Neural cell (in vitro differentiated cells): ENCODE measurements at regions not wholly inside any gene's neighbourhood (a gene's known extent, or its start where the extent isn't known, plus 50 kb on each side); places are given as distances from the start of the nearest gene placed in this dataset.
"Not testable (repeated sequence)": the region's sequence is repeated elsewhere in the genome, so short reads cannot be mapped to it uniquely, and the experiment has no call there.

Experiments used
- H2AFZ ChIP-seq: fragments of 200-600, 300-800 bp; sonication (generic), shearing (Covaris generic); 2 replicates; pipeline ENCODE4 v1.6.0; 2014; ENCODE audit warnings: low read depth, mild to moderate bottlenecking, antibody characterized with exemption, low read length, moderate library complexity
- H3F3A ChIP-seq: fragments of 200-600 bp; shearing (Covaris generic); 2 replicates; pipeline ENCODE4 v1.6.1; 2016; ENCODE audit warnings: mild to moderate bottlenecking, moderate library complexity, mixed read lengths, antibody characterized with exemption, low read length; ENCODE audit not compliant: insufficient read depth, poor library complexity, severe bottlenecking
- H3K27ac ChIP-seq: fragments of 200-600, 300-800 bp; sonication (generic), shearing (Covaris generic); 2 replicates; pipeline ENCODE4 v1.5.1; 2014; ENCODE audit warnings: mild to moderate bottlenecking, low read length, moderate library complexity
- H3K27me3 ChIP-seq: fragments of 300-800, 200-600 bp; sonication (generic), shearing (Covaris generic); 2 replicates; pipeline ENCODE4 v1.6.0; 2014; ENCODE audit warnings: mild to moderate bottlenecking, low read depth, low read length, moderate library complexity; ENCODE audit not compliant: insufficient read depth
- H3K36me3 ChIP-seq: fragments of 300-800, 200-600 bp; sonication (generic), shearing (Covaris generic); 2 replicates; pipeline ENCODE4 v1.5.1; 2014; ENCODE audit warnings: mild to moderate bottlenecking, antibody characterized with exemption, low read length, moderate library complexity; ENCODE audit not compliant: insufficient read depth
- H3K4me2 ChIP-seq: fragments of 300-800, 200-600 bp; sonication (generic), shearing (Covaris generic); 2 replicates; pipeline ENCODE4 v1.6.0; 2014; ENCODE audit warnings: mild to moderate bottlenecking, low read length
- H3K4me3 ChIP-seq: fragments of 300-800, 200-600 bp; sonication (generic), shearing (Covaris generic); 2 replicates; pipeline ENCODE4 v1.5.1; 2014; ENCODE audit warnings: mild to moderate bottlenecking, low read length, moderate library complexity
- H3K79me2 ChIP-seq: fragments of 200-600 bp; shearing (Covaris generic); replicated peaks from 2 replicates; pipeline ENCODE4 v1.6.0; 2014; ENCODE audit warnings: mild to moderate bottlenecking, low read length, moderate library complexity; ENCODE audit not compliant: insufficient read depth
- H3K9ac ChIP-seq: fragments of 300-800, 200-600 bp; sonication (generic), shearing (Covaris generic); 2 replicates; pipeline ENCODE4 v1.6.1; 2016; ENCODE audit warnings: mild to moderate bottlenecking, low read length, mixed read lengths
- H3K9me2 ChIP-seq: fragments of 200-600 bp; shearing (Covaris generic); 2 replicates; pipeline ENCODE4 v1.6.1; 2016; ENCODE audit warnings: mild to moderate bottlenecking, low read length, mixed read lengths; ENCODE audit not compliant: insufficient read depth
- H3K9me3 ChIP-seq: fragments of 200-600, 300-800 bp; sonication (generic), shearing (Covaris generic); 2 replicates; pipeline ENCODE4 v1.6.1; 2016; ENCODE audit warnings: mild to moderate bottlenecking, mixed run types, low read length, moderate library complexity, mixed read lengths
- H4K20me1 ChIP-seq: fragments of 200-600 bp; shearing (Covaris generic); 2 replicates; pipeline ENCODE4 v1.6.1; 2016; ENCODE audit warnings: mild to moderate bottlenecking, mixed run types; ENCODE audit not compliant: insufficient read depth
- EP300 ChIP-seq: fragments of 450-650 bp; conservative IDR thresholded peaks from 2 replicates; pipeline ENCODE4 v1.6.1; 2014; ENCODE audit warnings: antibody characterized with exemption, mild to moderate bottlenecking, moderate library complexity; ENCODE audit not compliant: poor library complexity, severe bottlenecking
- EZH2 ChIP-seq: fragments of 200-600, 300-800 bp; shearing (Covaris generic), sonication (generic); IDR thresholded peaks from 2 replicates; pipeline ENCODE4 v1.6.1; 2014; ENCODE audit warnings: antibody characterized with exemption, low read length, borderline replicate concordance, mild to moderate bottlenecking; ENCODE audit not compliant: insufficient read depth, poor library complexity, severe bottlenecking
- MXI1 ChIP-seq: fragments of 450-650 bp; conservative IDR thresholded peaks from 2 replicates; pipeline ENCODE4 v1.6.1; 2014; ENCODE audit warnings: antibody characterized with exemption, mild to moderate bottlenecking; ENCODE audit not compliant: poor library complexity, severe bottlenecking
- POLR2AphosphoS5 ChIP-seq: IDR thresholded peaks from 2 replicates; pipeline ENCODE4 v1.6.1; 2012
- RAD21 ChIP-seq: fragments of 450-650 bp; conservative IDR thresholded peaks from 2 replicates; pipeline ENCODE4 v1.6.1; 2014; ENCODE audit warnings: antibody characterized with exemption, mild to moderate bottlenecking, moderate library complexity
- SMC3 ChIP-seq: fragments of 450-650 bp; conservative IDR thresholded peaks from 2 replicates; pipeline ENCODE4 v1.6.1; 2014; ENCODE audit warnings: antibody characterized with exemption, mild to moderate bottlenecking, moderate library complexity; ENCODE audit not compliant: poor library complexity
- TAF1 ChIP-seq: IDR thresholded peaks from 2 replicates; pipeline ENCODE4 v1.6.1; 2012; ENCODE audit warnings: low read depth
- TF ChIP-seq, protein P1 (sequence below): fragments of 450-650 bp; IDR thresholded peaks from 2 replicates; pipeline ENCODE4 v1.5.1; 2014; ENCODE audit warnings: antibody characterized with exemption, mild to moderate bottlenecking, moderate library complexity; ENCODE audit not compliant: poor library complexity, severe bottlenecking
- TF ChIP-seq, protein P2 (sequence below): IDR thresholded peaks from 2 replicates; pipeline ENCODE4 v1.6.1; 2012; ENCODE audit warnings: borderline replicate concordance

DNA sequence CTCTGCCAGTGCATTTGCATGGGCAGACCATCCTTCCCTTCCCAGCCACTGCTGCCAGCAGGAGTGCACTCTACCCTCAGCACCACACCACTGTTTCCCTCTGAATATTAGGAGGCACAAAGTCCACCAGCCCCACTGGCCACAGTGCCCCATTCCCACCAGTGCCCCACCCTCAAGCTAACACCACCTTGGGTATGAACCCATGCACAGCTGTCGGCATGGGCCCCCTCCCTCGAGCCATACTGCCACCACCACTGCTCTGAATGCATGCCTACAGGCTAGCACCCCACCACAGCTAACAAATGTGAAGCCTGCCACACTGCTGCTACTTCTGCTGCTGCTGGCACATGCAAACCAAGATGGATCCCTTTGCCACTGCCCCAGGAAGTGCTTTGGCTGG is 810.4 kb downstream of the TRAM1L1 start:
- Histone ChIP-seq H3K9ac (no peak overlapping the region), H3K4me3 (no peak overlapping the region), H3K36me3 (no peaks in the 10 kb centered on the region), H2AFZ (no peak overlapping the region), H3K79me2 (no peaks in the 10 kb centered on the region), H3F3A (no peaks in the 10 kb centered on the region), H3K27me3 (no peaks in the 10 kb centered on the region), H3K4me2 (no peak overlapping the region), H3K27ac (no peak overlapping the region), H3K9me3 (peaks cover 5% of the 10 kb centered on the region), H3K9me2 (no peaks in the 10 kb centered on the region), H4K20me1 (no peaks in the 10 kb centered on the region)
- TF ChIP-seq EP300: no peak
- TF ChIP-seq, protein P1, sequence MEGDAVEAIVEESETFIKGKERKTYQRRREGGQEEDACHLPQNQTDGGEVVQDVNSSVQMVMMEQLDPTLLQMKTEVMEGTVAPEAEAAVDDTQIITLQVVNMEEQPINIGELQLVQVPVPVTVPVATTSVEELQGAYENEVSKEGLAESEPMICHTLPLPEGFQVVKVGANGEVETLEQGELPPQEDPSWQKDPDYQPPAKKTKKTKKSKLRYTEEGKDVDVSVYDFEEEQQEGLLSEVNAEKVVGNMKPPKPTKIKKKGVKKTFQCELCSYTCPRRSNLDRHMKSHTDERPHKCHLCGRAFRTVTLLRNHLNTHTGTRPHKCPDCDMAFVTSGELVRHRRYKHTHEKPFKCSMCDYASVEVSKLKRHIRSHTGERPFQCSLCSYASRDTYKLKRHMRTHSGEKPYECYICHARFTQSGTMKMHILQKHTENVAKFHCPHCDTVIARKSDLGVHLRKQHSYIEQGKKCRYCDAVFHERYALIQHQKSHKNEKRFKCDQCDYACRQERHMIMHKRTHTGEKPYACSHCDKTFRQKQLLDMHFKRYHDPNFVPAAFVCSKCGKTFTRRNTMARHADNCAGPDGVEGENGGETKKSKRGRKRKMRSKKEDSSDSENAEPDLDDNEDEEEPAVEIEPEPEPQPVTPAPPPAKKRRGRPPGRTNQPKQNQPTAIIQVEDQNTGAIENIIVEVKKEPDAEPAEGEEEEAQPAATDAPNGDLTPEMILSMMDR: no peak
- TF ChIP-seq, protein P2, sequence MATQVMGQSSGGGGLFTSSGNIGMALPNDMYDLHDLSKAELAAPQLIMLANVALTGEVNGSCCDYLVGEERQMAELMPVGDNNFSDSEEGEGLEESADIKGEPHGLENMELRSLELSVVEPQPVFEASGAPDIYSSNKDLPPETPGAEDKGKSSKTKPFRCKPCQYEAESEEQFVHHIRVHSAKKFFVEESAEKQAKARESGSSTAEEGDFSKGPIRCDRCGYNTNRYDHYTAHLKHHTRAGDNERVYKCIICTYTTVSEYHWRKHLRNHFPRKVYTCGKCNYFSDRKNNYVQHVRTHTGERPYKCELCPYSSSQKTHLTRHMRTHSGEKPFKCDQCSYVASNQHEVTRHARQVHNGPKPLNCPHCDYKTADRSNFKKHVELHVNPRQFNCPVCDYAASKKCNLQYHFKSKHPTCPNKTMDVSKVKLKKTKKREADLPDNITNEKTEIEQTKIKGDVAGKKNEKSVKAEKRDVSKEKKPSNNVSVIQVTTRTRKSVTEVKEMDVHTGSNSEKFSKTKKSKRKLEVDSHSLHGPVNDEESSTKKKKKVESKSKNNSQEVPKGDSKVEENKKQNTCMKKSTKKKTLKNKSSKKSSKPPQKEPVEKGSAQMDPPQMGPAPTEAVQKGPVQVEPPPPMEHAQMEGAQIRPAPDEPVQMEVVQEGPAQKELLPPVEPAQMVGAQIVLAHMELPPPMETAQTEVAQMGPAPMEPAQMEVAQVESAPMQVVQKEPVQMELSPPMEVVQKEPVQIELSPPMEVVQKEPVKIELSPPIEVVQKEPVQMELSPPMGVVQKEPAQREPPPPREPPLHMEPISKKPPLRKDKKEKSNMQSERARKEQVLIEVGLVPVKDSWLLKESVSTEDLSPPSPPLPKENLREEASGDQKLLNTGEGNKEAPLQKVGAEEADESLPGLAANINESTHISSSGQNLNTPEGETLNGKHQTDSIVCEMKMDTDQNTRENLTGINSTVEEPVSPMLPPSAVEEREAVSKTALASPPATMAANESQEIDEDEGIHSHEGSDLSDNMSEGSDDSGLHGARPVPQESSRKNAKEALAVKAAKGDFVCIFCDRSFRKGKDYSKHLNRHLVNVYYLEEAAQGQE: no peak
- no peak for TF ChIP-seq MXI1
- TF ChIP-seq EZH2: no peak
- TF ChIP-seq TAF1: no peak
- TF ChIP-seq POLR2AphosphoS5: no peak
- TF ChIP-seq SMC3: no peak
- no peak for TF ChIP-seq RAD21

DNA sequence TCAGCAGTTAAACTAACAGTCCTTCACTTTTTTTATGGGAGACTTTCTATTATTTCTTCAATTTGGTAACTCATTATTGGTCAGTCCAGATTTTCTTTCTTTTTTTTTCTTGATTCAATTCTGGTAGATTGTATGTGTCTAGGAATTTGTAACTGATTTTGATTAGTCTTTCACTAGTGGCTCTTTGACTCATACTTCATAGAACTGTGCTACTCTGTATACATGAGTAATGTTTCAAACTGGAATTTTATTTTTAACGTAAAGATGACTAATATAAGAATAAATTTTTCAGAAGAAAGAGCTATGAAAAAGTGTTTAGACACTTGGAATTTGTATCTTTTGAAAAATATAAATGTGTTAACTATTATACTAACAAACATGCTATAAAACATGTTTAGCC is 813.0 kb downstream of the TRAM1L1 start:
- Histone ChIP-seq H3K9me3 (peaks cover 5% of the 10 kb centered on the region), H3K9ac (no peak overlapping the region), H3K9me2 (no peaks in the 10 kb centered on the region), H3K27me3 (no peaks in the 10 kb centered on the region), H3K79me2 (no peaks in the 10 kb centered on the region), H2AFZ (no peak overlapping the region), H4K20me1 (no peaks in the 10 kb centered on the region), H3F3A (no peaks in the 10 kb centered on the region), H3K4me3 (no peak overlapping the region), H3K27ac (no peak overlapping the region), H3K36me3 (no peaks in the 10 kb centered on the region), H3K4me2 (no peak overlapping the region)
- TF ChIP-seq TAF1 (no peak), EZH2 (no peak)
- TF ChIP-seq, protein P2: no peak

DNA sequence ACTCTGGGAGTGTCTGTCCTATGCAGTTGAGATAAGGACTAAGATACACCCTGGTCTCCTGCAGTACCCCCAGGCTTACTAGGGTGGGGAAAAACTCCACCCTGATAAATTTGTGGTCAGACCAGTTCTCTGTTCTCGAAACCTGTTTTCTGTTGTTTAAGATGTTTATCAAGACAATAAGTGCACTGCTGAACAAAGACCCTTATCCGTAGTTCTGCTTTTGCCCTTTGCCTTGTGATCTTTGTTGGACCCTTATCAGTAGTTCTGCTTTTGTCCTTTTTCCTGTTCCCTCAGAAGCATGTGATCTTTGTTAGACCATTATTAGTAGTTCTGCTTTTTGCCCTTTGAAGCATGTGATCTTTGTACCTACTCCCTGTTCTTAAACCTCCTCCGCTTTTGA is 824.4 kb downstream of the TRAM1L1 start:
- not testable (repeated sequence) for H3K4me3 ChIP-seq, H3F3A ChIP-seq, H3K9me3 ChIP-seq, H3K27ac ChIP-seq, H3K79me2 ChIP-seq, H3K27me3 ChIP-seq, H2AFZ ChIP-seq, H3K9ac ChIP-seq, H4K20me1 ChIP-seq, H3K4me2 ChIP-seq, H3K36me3 ChIP-seq, H3K9me2 ChIP-seq
